Cardiac fibroblast (primary cell): ENCODE measurements at regions not wholly inside any gene's neighbourhood (a gene's known extent, or its start where the extent isn't known, plus 50 kb on each side); places are given as distances from the start of the nearest gene placed in this dataset.

Experiments
- DNase-seq, 2 donors: peaks; one replicate each; pipeline versions ENCODE4 v3.0.0 to v3.0.0-alpha.2; 2010; ENCODE audit warnings: low read depth in 2 of 2
- H3K4me3 ChIP-seq, 2 donors: replicated peaks in 1 of 2; 1 replicate in 1 of 2; 2 replicates in 1 of 2; pipeline ENCODE4 v1.5.1; 2011; ENCODE audit warnings: low read depth in 2 of 2, low read length in 2 of 2, mild to moderate bottlenecking in 2 of 2, moderate library complexity in 1 of 2
- CTCF ChIP-seq: IDR thresholded peaks from one replicate; pipeline ENCODE4 v1.5.1; 2011; ENCODE audit warnings: low read depth, mild to moderate bottlenecking, low read length, inconsistent platforms

- no peak overlapping the region for H3K4me3 ChIP-seq
- TF ChIP-seq CTCF = no peak
- no peak for DNase-seq
These were observed 374.7 kb downstream of the ZSWIM6 start for GRCh38 chr5:61706751-61707150.

- no peak for TF ChIP-seq CTCF
- DNase-seq = no peak
- no peak overlapping the region for H3K4me3 ChIP-seq
These were observed 387.1 kb downstream of the ZSWIM6 start for GRCh38 chr5:61719124-61719523.

GRCh38 chr5:61720829-61721228 is 388.8 kb downstream of the ZSWIM6 start:
- TF ChIP-seq CTCF = no peak
- no peak for DNase-seq
- no peak overlapping the region for H3K4me3 ChIP-seq

- no peak for DNase-seq
- H3K4me3 ChIP-seq = no peak overlapping the region
- TF ChIP-seq CTCF = no peak
These were observed 392.0 kb downstream of the ZSWIM6 start for GRCh38 chr5:61724102-61724501.

- H3K4me3 ChIP-seq = no peak overlapping the region
- TF ChIP-seq CTCF = no peak
- no peak for DNase-seq
These were observed 396.2 kb downstream of the ZSWIM6 start for GRCh38 chr5:61728287-61728686.

GRCh38 chr5:61730866-61731265 is 398.8 kb downstream of the ZSWIM6 start:
- no peak for TF ChIP-seq CTCF
- no peak for DNase-seq
- H3K4me3 ChIP-seq = no peak overlapping the region

- no peak for TF ChIP-seq CTCF
- DNase-seq = no peak
These were observed 399.3 kb downstream of the ZSWIM6 start for GRCh38 chr5:61731267-61731945.

More at GRCh38 chr5:61731267-61731945, 399.3 kb downstream of the ZSWIM6 start:
- no peak overlapping the region for H3K4me3 ChIP-seq
